ENCODE measurements at regions not wholly inside any gene's neighbourhood (a gene's known extent, or its start where the extent isn't known, plus 50 kb on each side); places are given as distances from the start of the nearest gene placed in this dataset.
A peak's percentile ranks its signal among the peaks of the same experiment; 100 is the strongest.
"Not testable (repeated sequence)": the region's sequence is repeated elsewhere in the genome, so short reads cannot be mapped to it uniquely, and the experiment has no call there.

DNA sequence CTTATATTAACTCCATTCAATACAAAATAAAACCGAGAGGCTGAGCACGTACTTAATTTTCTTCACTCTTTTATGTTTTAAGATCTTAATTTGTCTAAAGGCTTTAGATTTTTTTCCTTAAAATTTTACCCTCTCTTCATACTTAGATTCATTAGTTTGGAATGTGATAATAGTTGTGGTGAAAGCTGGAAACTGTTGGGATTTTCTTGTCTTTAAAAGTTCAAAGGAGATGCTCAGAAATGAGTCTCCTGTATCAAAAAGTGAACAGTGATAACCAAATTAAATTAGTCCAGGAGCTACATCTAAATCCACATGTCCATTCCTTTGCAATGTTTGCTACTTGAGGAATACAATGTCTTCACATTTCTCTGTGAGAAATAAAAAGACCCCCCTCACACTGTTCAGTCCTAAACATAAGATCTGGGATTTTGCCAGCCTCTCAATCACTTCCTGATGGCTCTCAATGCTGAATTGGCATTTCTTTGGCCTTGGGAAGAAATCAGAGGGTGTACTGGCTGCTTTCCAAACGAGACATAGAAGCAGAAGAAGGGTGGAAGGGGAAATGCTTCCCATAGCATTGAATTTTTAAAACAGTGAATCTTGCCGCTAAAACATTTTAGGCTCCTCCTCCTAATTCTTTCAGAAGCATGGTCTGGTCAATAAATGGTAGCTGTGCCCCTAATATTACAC, 245.0 kb downstream of the SHOX2 start:
- no peak overlapping the region for H3K4me3 ChIP-seq (ENCODE audit: low read length)

DNA sequence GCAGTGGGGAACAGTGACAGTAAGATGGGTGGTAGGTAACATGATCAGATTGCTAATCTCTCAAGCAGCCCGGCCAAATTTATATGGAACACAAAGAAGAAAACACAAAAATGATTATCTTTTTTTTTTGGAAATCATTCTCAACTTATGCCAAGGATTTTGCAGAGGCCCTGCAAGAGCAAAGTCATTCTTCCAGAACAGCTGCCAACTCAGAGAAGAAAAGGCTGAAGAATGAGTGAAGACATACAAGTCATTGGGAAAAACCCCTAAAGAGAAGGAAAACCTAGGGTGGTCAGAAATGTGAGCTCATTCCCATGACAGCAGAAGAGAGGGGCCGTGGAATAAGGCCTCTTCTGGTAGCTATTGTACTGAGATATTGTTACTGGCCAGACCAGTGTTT, 246.7 kb downstream of the SHOX2 start:
- no peak overlapping the region for H3K4me3 ChIP-seq (ENCODE audit: low read length)
- no peak for DNase-seq (ENCODE audit: low read depth)
- TF ChIP-seq, protein P1, sequence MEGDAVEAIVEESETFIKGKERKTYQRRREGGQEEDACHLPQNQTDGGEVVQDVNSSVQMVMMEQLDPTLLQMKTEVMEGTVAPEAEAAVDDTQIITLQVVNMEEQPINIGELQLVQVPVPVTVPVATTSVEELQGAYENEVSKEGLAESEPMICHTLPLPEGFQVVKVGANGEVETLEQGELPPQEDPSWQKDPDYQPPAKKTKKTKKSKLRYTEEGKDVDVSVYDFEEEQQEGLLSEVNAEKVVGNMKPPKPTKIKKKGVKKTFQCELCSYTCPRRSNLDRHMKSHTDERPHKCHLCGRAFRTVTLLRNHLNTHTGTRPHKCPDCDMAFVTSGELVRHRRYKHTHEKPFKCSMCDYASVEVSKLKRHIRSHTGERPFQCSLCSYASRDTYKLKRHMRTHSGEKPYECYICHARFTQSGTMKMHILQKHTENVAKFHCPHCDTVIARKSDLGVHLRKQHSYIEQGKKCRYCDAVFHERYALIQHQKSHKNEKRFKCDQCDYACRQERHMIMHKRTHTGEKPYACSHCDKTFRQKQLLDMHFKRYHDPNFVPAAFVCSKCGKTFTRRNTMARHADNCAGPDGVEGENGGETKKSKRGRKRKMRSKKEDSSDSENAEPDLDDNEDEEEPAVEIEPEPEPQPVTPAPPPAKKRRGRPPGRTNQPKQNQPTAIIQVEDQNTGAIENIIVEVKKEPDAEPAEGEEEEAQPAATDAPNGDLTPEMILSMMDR (conservative IDR thresholded peaks at IDR 0.05; ENCODE audit: low read length), result no peak

More for the DNA sequence above, 245.0 kb downstream of the SHOX2 start:
- DNase-seq (ENCODE audit: low read depth), result peak; percentile 18
- TF ChIP-seq, protein P1 (conservative IDR thresholded peaks at IDR 0.05; ENCODE audit: low read length), result no peak

DNA sequence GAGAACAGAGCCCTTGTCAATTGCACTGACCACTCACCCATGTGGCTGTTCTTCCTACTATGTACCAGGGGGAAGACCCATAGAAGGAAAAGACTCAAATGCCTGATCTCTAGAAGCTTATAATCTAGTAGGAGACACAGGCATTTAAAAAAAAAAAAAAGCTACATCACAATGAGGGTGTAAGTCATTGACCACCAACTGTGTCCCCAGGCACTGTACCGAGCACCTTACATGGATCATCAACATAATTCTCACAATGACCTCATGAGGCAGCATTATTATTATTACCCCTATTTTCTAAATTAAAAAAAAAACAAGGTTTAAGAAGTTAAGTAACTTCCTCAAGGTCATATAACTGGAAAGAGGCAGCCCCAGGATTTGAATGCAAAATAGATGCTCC, 247.4 kb downstream of the SHOX2 start:
- TF ChIP-seq, protein P1 (conservative IDR thresholded peaks at IDR 0.05; ENCODE audit: low read length), result no peak
- H3K4me3 ChIP-seq (ENCODE audit: low read length), result no peak overlapping the region
- DNase-seq (ENCODE audit: low read depth), result no peak

DNA sequence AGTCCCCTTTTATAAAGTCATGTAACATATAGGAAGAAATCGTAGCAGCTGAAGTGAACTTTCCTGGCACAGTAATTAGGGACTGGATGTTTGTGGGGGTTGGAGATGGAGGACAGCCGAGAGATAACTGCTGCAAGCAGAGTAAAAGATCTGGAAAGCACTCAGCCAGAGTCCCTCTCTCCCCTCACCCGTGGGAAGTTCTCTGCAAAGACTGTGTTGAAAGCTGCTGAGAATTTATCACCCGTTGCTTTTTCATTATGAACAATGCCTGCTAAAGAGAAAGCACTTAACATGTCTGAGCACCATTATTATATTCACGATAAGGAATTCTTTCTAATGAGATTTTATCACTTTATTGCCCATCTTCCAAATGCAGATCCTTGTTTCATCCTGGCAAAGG, 248.8 kb downstream of the SHOX2 start:
- no peak overlapping the region for H3K4me3 ChIP-seq (ENCODE audit: low read length)
- peak; percentile 19 for DNase-seq (ENCODE audit: low read depth)
- TF ChIP-seq, protein P1 (conservative IDR thresholded peaks at IDR 0.05; ENCODE audit: low read length), result no peak

DNA sequence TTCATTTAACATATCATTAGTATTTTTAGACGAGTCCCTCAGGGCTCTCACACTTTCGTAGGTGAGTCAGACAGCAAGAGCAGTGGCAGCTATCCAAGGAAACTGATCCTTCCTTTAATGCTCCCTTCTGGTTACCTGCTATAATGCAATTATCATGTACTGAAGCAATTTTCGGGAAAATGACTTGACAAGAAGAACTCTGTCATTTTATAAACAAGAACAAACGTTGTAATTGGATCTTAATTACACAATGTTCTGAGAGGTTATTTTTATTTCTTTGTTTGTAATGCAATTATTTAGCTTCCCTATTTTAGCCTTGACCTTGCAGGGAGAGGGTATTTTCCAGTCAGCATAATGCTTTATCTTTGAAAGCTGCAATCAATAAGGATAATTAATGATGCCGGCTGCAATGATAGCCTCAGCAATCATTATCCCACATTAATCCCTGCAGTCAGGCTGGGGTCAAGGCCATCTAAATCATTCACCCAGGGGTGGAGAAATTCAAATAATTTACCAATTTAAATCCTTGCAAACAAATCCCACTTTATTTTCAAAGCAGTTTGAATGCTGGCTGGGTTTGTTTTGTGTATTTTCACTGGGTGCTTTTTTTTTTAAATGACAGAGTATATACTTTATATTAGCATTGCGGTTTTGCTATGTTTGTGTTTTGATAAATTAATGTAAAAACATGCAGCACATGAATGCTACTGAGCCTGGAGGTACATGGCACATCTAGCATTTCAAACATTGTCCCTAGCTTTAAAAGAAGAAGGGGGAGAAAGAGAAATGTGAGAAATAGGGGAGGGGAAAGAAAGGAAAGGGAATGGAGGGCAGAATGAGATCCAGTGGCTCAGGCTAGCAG, 249.9 kb downstream of the SHOX2 start:
- DNase-seq (ENCODE audit: low read depth), result no peak
- no peak overlapping the region for H3K4me3 ChIP-seq (ENCODE audit: low read length)
- TF ChIP-seq, protein P1 (conservative IDR thresholded peaks at IDR 0.05; ENCODE audit: low read length), result no peak

DNA sequence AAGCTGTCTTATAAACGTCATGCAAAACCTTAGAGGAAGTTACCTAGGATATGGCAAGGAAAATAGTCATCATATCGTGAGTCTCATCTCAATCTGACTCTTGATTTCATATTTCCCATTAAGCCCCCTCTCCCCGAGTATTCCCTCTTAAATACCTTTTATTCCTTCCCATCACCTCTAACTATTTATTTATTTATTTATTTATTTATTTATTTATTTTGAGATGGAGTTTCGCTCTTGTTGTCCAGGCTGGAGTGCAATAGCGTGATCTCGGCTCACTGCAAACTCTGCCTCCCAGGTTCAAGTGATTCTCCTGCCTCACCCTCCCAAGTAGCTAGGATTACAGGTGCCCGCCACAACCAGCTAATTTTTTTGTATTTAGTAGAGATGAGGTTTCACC, 260.4 kb downstream of the SHOX2 start:
- H3K4me3 ChIP-seq (ENCODE audit: low read length); DNase-seq (ENCODE audit: low read depth): not testable (repeated sequence)

DNA sequence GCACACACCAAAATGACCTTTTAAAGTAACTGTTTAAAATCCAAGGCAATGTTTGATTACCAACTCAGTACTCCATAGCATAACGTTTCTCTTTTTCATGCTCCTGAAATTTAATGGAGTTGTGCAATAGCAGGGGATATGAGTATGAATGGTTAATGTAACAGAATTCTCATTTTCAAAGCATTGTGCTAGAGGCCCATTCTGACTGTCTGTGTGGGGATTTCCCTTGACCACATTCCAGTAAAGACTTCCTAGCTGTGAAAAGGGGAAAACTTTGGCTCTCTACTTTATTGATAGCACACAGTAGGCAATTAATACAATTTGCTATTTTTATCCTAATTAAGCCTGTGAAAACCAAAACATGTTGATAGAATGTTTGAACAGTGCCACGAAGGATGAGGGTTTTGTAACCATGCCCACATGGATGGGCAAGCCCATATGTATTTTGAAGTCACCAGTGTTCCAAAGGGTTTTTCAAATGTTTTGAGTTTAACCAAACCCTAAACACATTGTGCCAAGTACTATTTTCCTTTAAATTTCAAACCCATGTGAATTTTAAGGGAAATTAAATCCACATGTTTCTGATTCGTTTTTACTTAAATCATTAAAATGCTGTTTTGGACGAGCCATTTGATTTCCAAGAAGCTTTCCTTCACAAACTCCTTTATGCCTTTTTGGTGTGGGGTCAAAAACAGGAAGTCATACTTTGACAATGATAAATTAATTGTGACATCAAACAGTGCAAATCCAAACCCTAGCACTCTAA, 261.2 kb downstream of the SHOX2 start:
- TF ChIP-seq, protein P1 (conservative IDR thresholded peaks at IDR 0.05; ENCODE audit: low read length), result no peak
- no peak overlapping the region for H3K4me3 ChIP-seq (ENCODE audit: low read length)
- DNase-seq (ENCODE audit: low read depth), result peak; percentile 75
